ENCODE measurements at regions not wholly inside any gene's neighbourhood (a gene's known extent, or its start where the extent isn't known, plus 50 kb on each side); places are given as distances from the start of the nearest gene placed in this dataset.

- DNase-seq (ENCODE audit: low spot score) = no peak
Observed at GRCh38 chr1:68551459-68551858, 54.6 kb upstream of the DEPDC1 start.

- no peak for DNase-seq (ENCODE audit: low spot score)
Observed at GRCh38 chr1:68558321-68559026, 61.6 kb upstream of the DEPDC1 start.

GRCh38 chr1:68565923-68566322, 69.0 kb upstream of the DEPDC1 start:
- DNase-seq (ENCODE audit: low spot score) = no peak

- peak; percentile 9 for DNase-seq (ENCODE audit: low spot score)
Observed at GRCh38 chr1:68570871-68571270, 74.0 kb upstream of the DEPDC1 start.

GRCh38 chr1:68571454-68572235, 74.8 kb upstream of the DEPDC1 start:
- DNase-seq (ENCODE audit: low spot score) = peak; percentile 9

- DNase-seq (ENCODE audit: low spot score) = no peak
Observed at GRCh38 chr1:68585351-68585750, 88.5 kb upstream of the DEPDC1 start.

- DNase-seq (ENCODE audit: low spot score) = no peak
Observed at GRCh38 chr1:68586766-68587165, 89.9 kb upstream of the DEPDC1 start.

- DNase-seq (ENCODE audit: low spot score) = no peak
Observed at GRCh38 chr1:68588304-68588703, 91.4 kb upstream of the DEPDC1 start.

GRCh38 chr1:68590473-68590872, 93.6 kb upstream of the DEPDC1 start:
- no peak for DNase-seq (ENCODE audit: low spot score)

GRCh38 chr1:68594851-68595250, 98.0 kb upstream of the DEPDC1 start:
- no peak for DNase-seq (ENCODE audit: low spot score)

GRCh38 chr1:68600049-68600661, 103.3 kb upstream of the DEPDC1 start:
- peak; percentile 8 for DNase-seq (ENCODE audit: low spot score)

- no peak for DNase-seq (ENCODE audit: low spot score)
Observed at GRCh38 chr1:68608289-68608688, 111.4 kb upstream of the DEPDC1 start.

- no peak for DNase-seq (ENCODE audit: low spot score)
Observed at GRCh38 chr1:68615312-68615711, 118.4 kb upstream of the DEPDC1 start.

- no peak for DNase-seq (ENCODE audit: low spot score)
Observed at GRCh38 chr1:68617942-68618341, 121.1 kb upstream of the DEPDC1 start.

GRCh38 chr1:68620571-68620970, 123.7 kb upstream of the DEPDC1 start:
- DNase-seq (ENCODE audit: low spot score) = no peak

- no peak for DNase-seq (ENCODE audit: low spot score)
Observed at GRCh38 chr1:68623700-68624099, 126.8 kb upstream of the DEPDC1 start.

- peak; percentile 7 for DNase-seq (ENCODE audit: low spot score)
Observed at GRCh38 chr1:68624233-68624632, 127.4 kb upstream of the DEPDC1 start.

- DNase-seq (ENCODE audit: low spot score) = no peak
Observed at GRCh38 chr1:68625624-68626023, 128.7 kb upstream of the DEPDC1 start.

GRCh38 chr1:68633141-68633919, 136.4 kb upstream of the DEPDC1 start:
- DNase-seq (ENCODE audit: low spot score) = peak; percentile 20

- DNase-seq (ENCODE audit: low spot score) = no peak
Observed at GRCh38 chr1:68644504-68644903, 147.6 kb upstream of the DEPDC1 start.

GRCh38 chr1:68651115-68651514, 154.2 kb upstream of the DEPDC1 start:
- no peak for DNase-seq (ENCODE audit: low spot score)

GRCh38 chr1:68653882-68654281, 157.0 kb upstream of the DEPDC1 start:
- DNase-seq (ENCODE audit: low spot score) = no peak

Data from kidney capillary endothelial cell (primary cell).